NCI-H774 (cell line): ENCODE measurements at regions not wholly inside any gene's neighbourhood (a gene's known extent, or its start where the extent isn't known, plus 50 kb on each side); places are given as distances from the start of the nearest gene placed in this dataset.

ENCODE experiments used
- DNase-seq: peaks from one replicate; lab custom pipeline; 2025; lab: John Stamatoyannopoulos, UW

- DNase-seq, result no peak
These were observed 331.9 kb downstream of the MYCN start for GRCh38 chr2:16272038-16272788.

GRCh38 chr2:16271231-16271896 lies 331.0 kb downstream of the MYCN start:
- no peak for DNase-seq

- DNase-seq, result no peak
These were observed 330.1 kb downstream of the MYCN start for GRCh38 chr2:16270441-16270840.

GRCh38 chr2:16268301-16269000 lies 328.1 kb downstream of the MYCN start:
- DNase-seq, result no peak

- no peak for DNase-seq
These were observed 326.2 kb downstream of the MYCN start for GRCh38 chr2:16266571-16266970.

GRCh38 chr2:16264931-16265540 lies 324.7 kb downstream of the MYCN start:
- no peak for DNase-seq

GRCh38 chr2:16264491-16264890 lies 324.1 kb downstream of the MYCN start:
- DNase-seq, result no peak

- no peak for DNase-seq
These were observed 323.0 kb downstream of the MYCN start for GRCh38 chr2:16263241-16263890.

- DNase-seq, result no peak
These were observed 322.3 kb downstream of the MYCN start for GRCh38 chr2:16262526-16263178.

GRCh38 chr2:16261791-16262190 lies 321.4 kb downstream of the MYCN start:
- no peak for DNase-seq

GRCh38 chr2:16261071-16261470 lies 320.7 kb downstream of the MYCN start:
- DNase-seq, result no peak

GRCh38 chr2:16260041-16260830 lies 319.9 kb downstream of the MYCN start:
- no peak for DNase-seq

- no peak for DNase-seq
These were observed 318.7 kb downstream of the MYCN start for GRCh38 chr2:16259010-16259409.

GRCh38 chr2:16258350-16258749 lies 318.0 kb downstream of the MYCN start:
- DNase-seq, result no peak

- no peak for DNase-seq
These were observed 317.1 kb downstream of the MYCN start for GRCh38 chr2:16257322-16258028.

GRCh38 chr2:16256601-16257321 lies 316.4 kb downstream of the MYCN start:
- no peak for DNase-seq

- DNase-seq, result no peak
These were observed 314.8 kb downstream of the MYCN start for GRCh38 chr2:16255120-16255519.

GRCh38 chr2:16254356-16254965 lies 314.1 kb downstream of the MYCN start:
- DNase-seq, result no peak

- no peak for DNase-seq
These were observed 312.9 kb downstream of the MYCN start for GRCh38 chr2:16253291-16253690.
